K562 (cell line): ENCODE measurements at regions not wholly inside any gene's neighbourhood (a gene's known extent, or its start where the extent isn't known, plus 50 kb on each side); places are given as distances from the start of the nearest gene placed in this dataset.

Experiments
- CBX2 ChIP-seq: fragments of 200-600 bp; sonication (generic); IDR thresholded peaks from one replicate; pipeline ENCODE4 v1.6.1; 2012; ENCODE audit warnings: mild to moderate bottlenecking, low read length, inconsistent platforms; ENCODE audit not compliant: insufficient read depth, poor library complexity, severe bottlenecking
- CTCF ChIP-seq, 3 experiments: IDR thresholded peaks in 2 of 3; conservative IDR thresholded peaks in 1 of 3; 2 replicates each; pipeline ENCODE4 v1.5.1; 2011 to 2012; ENCODE audit warnings: low read length in 3 of 3, mild to moderate bottlenecking in 3 of 3, control low read depth in 2 of 3, improper control_type of control experiment in 1 of 3, inconsistent platforms in 1 of 3, low read depth in 1 of 3, mixed read lengths in 1 of 3, moderate library complexity in 1 of 3; ENCODE audit not compliant: insufficient read depth in 2 of 3
- EP300 ChIP-seq: IDR thresholded peaks from 2 replicates; pipeline ENCODE4 v1.6.1; 2012; ENCODE audit warnings: low read length, improper control_type of control experiment
- FOXM1 ChIP-seq, 2 experiments: fragments of 450-650 bp in 1 of 2; sonication (generic) in 1 of 2; formaldehyde crosslinking in 1 of 2; IDR thresholded peaks; 2 replicates each; pipeline versions ENCODE4 v1.6.1 to v1.9.0; 2017 to 2022; ENCODE audit warnings: low read depth in 2 of 2, mild to moderate bottlenecking in 2 of 2, missing genetic modification reagents in 1 of 2, moderate library complexity in 1 of 2
- USF1 ChIP-seq: sonication (generic); formaldehyde crosslinking; IDR thresholded peaks from 2 replicates; pipeline ENCODE4 v1.9.0; 2022; ENCODE audit warnings: mild to moderate bottlenecking, missing genetic modification reagents
- ZNF274 ChIP-seq: IDR thresholded peaks from 2 replicates; pipeline ENCODE4 v1.6.1; 2011; ENCODE audit warnings: low read depth, mild to moderate bottlenecking, low read length, moderate library complexity, borderline replicate concordance
- ZNF3 ChIP-seq: fragments of 250-450 bp; sonication (Bioruptor Pico); IDR thresholded peaks from 2 replicates; pipeline ENCODE4 v1.5.0; 2021; ENCODE audit warnings: mild to moderate bottlenecking, moderate library complexity
- ZNF408 ChIP-seq: fragments of 250-450 bp; sonication (Bioruptor Pico); IDR thresholded peaks from 2 replicates; pipeline ENCODE4 v1.4.0; 2020; ENCODE audit warnings: low read depth, mild to moderate bottlenecking, moderate library complexity
- TF ChIP-seq, protein P1 (sequence below), 2 experiments: fragments of 450-650 bp in 1 of 2; sonication (generic) in 1 of 2; formaldehyde crosslinking; conservative IDR thresholded peaks; 2 replicates each; pipeline versions ENCODE4 v1.4.0 to v1.8.1; 2020 to 2022; ENCODE audit warnings: mild to moderate bottlenecking in 1 of 2, missing genetic modification reagents in 1 of 2
- TF ChIP-seq, protein P2 (sequence below), 2 experiments: fragments of 150-350 bp in 1 of 2; IDR thresholded peaks; 2 replicates each; pipeline ENCODE4 v1.6.1; 2012 to 2016; ENCODE audit warnings: low read depth in 2 of 2, low read length in 2 of 2, mild to moderate bottlenecking in 1 of 2, moderate library complexity in 1 of 2
- TF ChIP-seq, protein P3 (sequence below): fragments of 250-450 bp; sonication (Bioruptor Pico); IDR thresholded peaks from 2 replicates; pipeline ENCODE4 v1.8.0; 2021; ENCODE audit warnings: borderline replicate concordance, mild to moderate bottlenecking, moderate library complexity; ENCODE audit not compliant: poor library complexity, severe bottlenecking

DNA sequence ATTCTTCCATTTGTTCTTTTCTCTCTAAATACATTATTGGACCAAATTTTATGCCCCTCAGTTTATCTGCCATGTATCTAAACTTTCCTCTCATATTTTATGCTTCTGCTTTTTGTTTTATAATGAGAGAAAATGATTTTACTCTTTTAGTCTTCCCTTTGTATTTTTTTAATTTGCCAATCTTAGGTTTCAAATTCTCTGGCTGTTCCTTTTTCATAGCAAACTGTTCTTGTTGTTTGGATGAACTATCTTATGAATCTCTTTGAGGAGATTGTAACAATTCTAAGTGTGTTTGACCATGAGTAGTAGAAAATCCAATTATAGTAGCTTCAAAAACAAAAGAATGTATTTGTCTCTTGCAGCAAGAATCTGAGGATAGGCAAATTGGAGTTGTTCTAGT, 290.5 kb downstream of the NDFIP2 start:
- TF ChIP-seq CTCF (IDR thresholded peaks at IDR 0.05 in 2 of 3, conservative IDR thresholded peaks at IDR 0.05 in 1 of 3; ENCODE audit: insufficient read depth in 2 of 3, low read depth in 1 of 3, low read length in 3 of 3) (no peak), ZNF408 (CRISPR knock-in tag) (no peak), EP300 (no peak), USF1 (CRISPR knock-in tag) (no peak), ZNF274 (no peak), ZNF3 (no peak), FOXM1 (IDR thresholded peaks at IDR 0.05; ENCODE audit: low read depth) (no peak), FOXM1 (CRISPR knock-in tag; IDR thresholded peaks at IDR 0.05; ENCODE audit: low read depth) (no peak), CBX2 (no peak)
- TF ChIP-seq, protein P1, sequence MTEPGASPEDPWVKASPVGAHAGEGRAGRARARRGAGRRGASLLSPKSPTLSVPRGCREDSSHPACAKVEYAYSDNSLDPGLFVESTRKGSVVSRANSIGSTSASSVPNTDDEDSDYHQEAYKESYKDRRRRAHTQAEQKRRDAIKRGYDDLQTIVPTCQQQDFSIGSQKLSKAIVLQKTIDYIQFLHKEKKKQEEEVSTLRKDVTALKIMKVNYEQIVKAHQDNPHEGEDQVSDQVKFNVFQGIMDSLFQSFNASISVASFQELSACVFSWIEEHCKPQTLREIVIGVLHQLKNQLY (CRISPR knock-in tag; conservative IDR thresholded peaks at IDR 0.05): no peak
- TF ChIP-seq, protein P2, sequence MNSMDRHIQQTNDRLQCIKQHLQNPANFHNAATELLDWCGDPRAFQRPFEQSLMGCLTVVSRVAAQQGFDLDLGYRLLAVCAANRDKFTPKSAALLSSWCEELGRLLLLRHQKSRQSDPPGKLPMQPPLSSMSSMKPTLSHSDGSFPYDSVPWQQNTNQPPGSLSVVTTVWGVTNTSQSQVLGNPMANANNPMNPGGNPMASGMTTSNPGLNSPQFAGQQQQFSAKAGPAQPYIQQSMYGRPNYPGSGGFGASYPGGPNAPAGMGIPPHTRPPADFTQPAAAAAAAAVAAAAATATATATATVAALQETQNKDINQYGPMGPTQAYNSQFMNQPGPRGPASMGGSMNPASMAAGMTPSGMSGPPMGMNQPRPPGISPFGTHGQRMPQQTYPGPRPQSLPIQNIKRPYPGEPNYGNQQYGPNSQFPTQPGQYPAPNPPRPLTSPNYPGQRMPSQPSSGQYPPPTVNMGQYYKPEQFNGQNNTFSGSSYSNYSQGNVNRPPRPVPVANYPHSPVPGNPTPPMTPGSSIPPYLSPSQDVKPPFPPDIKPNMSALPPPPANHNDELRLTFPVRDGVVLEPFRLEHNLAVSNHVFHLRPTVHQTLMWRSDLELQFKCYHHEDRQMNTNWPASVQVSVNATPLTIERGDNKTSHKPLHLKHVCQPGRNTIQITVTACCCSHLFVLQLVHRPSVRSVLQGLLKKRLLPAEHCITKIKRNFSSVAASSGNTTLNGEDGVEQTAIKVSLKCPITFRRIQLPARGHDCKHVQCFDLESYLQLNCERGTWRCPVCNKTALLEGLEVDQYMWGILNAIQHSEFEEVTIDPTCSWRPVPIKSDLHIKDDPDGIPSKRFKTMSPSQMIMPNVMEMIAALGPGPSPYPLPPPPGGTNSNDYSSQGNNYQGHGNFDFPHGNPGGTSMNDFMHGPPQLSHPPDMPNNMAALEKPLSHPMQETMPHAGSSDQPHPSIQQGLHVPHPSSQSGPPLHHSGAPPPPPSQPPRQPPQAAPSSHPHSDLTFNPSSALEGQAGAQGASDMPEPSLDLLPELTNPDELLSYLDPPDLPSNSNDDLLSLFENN (IDR thresholded peaks at IDR 0.05; ENCODE audit: low read depth in 2 of 2, low read length in 2 of 2): no peak
- TF ChIP-seq, protein P3, sequence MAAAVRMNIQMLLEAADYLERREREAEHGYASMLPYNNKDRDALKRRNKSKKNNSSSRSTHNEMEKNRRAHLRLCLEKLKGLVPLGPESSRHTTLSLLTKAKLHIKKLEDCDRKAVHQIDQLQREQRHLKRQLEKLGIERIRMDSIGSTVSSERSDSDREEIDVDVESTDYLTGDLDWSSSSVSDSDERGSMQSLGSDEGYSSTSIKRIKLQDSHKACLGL (CRISPR knock-in tag): no peak
